HEK293 (cell line): ENCODE measurements at regions not wholly inside any gene's neighbourhood (a gene's known extent, or its start where the extent isn't known, plus 50 kb on each side); places are given as distances from the start of the nearest gene placed in this dataset.

Experiments used
- BCL11A ChIP-seq: fragments of 450-650 bp; formaldehyde crosslinking; IDR thresholded peaks from 2 replicates; pipeline ENCODE4 v1.5.1; 2016; ENCODE audit warnings: low read depth, missing biosample characterization, missing genetic modification characterization
- GLIS1 ChIP-seq: fragments of 450-650 bp; formaldehyde crosslinking; IDR thresholded peaks from 2 replicates; pipeline ENCODE4 v1.5.1; 2016; ENCODE audit warnings: missing biosample characterization, missing genetic modification characterization
- KLF10 ChIP-seq: fragments of 450-650 bp; IDR thresholded peaks from 2 replicates; pipeline ENCODE4 v1.5.1; 2018; ENCODE audit warnings: missing biosample characterization, mild to moderate bottlenecking, missing genetic modification characterization
- KLF16 ChIP-seq: fragments of 450-650 bp; formaldehyde crosslinking; IDR thresholded peaks from 2 replicates; pipeline ENCODE4 v1.5.1; 2017; ENCODE audit warnings: missing biosample characterization, missing genetic modification characterization
- ZNF610 ChIP-seq: fragments of 450-650 bp; formaldehyde crosslinking; IDR thresholded peaks from 2 replicates; pipeline ENCODE4 v1.5.1; 2016; ENCODE audit warnings: missing biosample characterization, missing genetic modification characterization, borderline replicate concordance
- ZSCAN30 ChIP-seq: fragments of 450-650 bp; IDR thresholded peaks from 2 replicates; pipeline ENCODE4 v1.5.1; 2018; ENCODE audit warnings: missing biosample characterization, mild to moderate bottlenecking, missing genetic modification characterization, moderate library complexity
- TF ChIP-seq, protein P1 (sequence below): fragments of 450-650 bp; formaldehyde crosslinking; IDR thresholded peaks from 2 replicates; pipeline ENCODE4 v1.5.1; 2016; ENCODE audit warnings: missing biosample characterization, missing genetic modification characterization
- TF ChIP-seq, protein P2 (sequence below): fragments of 450-650 bp; formaldehyde crosslinking; IDR thresholded peaks from 2 replicates; pipeline ENCODE4 v1.5.1; 2016; ENCODE audit warnings: missing biosample characterization, missing genetic modification characterization
- TF ChIP-seq, protein P3 (sequence below): fragments of 450-650 bp; formaldehyde crosslinking; IDR thresholded peaks from 2 replicates; pipeline ENCODE4 v1.5.1; 2016; ENCODE audit warnings: missing biosample characterization, missing genetic modification characterization, borderline replicate concordance

DNA sequence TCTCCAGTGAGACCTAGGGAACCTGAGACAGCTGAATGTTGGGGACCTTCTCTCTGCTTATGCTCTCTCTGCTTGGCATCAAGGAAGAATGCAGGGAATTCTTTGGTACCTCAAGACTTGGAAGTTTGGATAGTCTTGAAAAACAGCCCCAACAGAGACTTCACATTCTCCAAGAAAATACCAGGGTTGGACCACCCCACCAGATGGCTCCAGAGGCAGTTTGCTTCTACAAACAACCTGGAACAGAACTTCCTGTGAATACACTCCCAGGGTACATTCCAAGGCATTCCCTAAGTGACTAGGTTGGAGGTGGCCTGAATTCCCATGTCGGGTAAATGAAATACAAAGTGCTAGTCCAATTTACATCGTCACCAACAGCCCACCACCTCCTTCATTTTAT lies 314.4 kb downstream of the PMP22 start:
- TF ChIP-seq, protein P1, sequence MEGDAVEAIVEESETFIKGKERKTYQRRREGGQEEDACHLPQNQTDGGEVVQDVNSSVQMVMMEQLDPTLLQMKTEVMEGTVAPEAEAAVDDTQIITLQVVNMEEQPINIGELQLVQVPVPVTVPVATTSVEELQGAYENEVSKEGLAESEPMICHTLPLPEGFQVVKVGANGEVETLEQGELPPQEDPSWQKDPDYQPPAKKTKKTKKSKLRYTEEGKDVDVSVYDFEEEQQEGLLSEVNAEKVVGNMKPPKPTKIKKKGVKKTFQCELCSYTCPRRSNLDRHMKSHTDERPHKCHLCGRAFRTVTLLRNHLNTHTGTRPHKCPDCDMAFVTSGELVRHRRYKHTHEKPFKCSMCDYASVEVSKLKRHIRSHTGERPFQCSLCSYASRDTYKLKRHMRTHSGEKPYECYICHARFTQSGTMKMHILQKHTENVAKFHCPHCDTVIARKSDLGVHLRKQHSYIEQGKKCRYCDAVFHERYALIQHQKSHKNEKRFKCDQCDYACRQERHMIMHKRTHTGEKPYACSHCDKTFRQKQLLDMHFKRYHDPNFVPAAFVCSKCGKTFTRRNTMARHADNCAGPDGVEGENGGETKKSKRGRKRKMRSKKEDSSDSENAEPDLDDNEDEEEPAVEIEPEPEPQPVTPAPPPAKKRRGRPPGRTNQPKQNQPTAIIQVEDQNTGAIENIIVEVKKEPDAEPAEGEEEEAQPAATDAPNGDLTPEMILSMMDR = no peak
- TF ChIP-seq, protein P2, sequence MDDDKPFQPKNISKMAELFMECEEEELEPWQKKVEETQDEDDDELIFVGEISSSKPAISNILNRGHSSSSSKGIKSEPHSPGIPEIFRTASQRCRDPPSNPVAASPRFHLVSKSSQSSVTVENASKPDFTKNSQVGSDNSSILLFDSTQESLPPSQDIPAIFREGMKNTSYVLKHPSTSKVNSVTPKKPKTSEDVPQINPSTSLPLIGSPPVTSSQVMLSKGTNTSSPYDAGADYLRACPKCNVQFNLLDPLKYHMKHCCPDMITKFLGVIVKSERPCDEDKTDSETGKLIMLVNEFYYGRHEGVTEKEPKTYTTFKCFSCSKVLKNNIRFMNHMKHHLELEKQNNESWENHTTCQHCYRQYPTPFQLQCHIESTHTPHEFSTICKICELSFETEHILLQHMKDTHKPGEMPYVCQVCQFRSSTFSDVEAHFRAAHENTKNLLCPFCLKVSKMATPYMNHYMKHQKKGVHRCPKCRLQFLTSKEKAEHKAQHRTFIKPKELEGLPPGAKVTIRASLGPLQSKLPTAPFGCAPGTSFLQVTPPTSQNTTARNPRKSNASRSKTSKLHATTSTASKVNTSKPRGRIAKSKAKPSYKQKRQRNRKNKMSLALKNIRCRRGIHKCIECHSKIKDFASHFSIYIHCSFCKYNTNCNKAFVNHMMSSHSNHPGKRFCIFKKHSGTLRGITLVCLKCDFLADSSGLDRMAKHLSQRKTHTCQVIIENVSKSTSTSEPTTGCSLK (tag by site-specific recombination) = no peak
- no peak for TF ChIP-seq KLF16 (tag by site-specific recombination)
- no peak for TF ChIP-seq ZSCAN30
- no peak for TF ChIP-seq ZNF610 (tag by site-specific recombination)
- no peak for TF ChIP-seq BCL11A (tag by site-specific recombination)
- no peak for TF ChIP-seq GLIS1 (tag by site-specific recombination)
- TF ChIP-seq KLF10 (tag by site-specific recombination) = no peak
- TF ChIP-seq, protein P3, sequence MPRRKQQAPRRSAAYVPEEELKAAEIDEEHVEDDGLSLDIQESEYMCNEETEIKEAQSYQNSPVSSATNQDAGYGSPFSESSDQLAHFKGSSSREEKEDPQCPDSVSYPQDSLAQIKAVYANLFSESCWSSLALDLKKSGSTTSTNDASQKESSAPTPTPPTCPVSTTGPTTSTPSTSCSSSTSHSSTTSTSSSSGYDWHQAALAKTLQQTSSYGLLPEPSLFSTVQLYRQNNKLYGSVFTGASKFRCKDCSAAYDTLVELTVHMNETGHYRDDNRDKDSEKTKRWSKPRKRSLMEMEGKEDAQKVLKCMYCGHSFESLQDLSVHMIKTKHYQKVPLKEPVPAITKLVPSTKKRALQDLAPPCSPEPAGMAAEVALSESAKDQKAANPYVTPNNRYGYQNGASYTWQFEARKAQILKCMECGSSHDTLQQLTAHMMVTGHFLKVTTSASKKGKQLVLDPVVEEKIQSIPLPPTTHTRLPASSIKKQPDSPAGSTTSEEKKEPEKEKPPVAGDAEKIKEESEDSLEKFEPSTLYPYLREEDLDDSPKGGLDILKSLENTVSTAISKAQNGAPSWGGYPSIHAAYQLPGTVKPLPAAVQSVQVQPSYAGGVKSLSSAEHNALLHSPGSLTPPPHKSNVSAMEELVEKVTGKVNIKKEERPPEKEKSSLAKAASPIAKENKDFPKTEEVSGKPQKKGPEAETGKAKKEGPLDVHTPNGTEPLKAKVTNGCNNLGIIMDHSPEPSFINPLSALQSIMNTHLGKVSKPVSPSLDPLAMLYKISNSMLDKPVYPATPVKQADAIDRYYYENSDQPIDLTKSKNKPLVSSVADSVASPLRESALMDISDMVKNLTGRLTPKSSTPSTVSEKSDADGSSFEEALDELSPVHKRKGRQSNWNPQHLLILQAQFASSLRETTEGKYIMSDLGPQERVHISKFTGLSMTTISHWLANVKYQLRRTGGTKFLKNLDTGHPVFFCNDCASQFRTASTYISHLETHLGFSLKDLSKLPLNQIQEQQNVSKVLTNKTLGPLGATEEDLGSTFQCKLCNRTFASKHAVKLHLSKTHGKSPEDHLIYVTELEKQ (tag by site-specific recombination) = no peak
